Activated T-cell treated with anti-CD3 and anti-CD28 coated beads, Interleukin-2, amount 50 U/mL, for 48 hours (primary cell): ENCODE measurements at regions not wholly inside any gene's neighbourhood (a gene's known extent, or its start where the extent isn't known, plus 50 kb on each side); places are given as distances from the start of the nearest gene placed in this dataset.
"Not testable (repeated sequence)": the region's sequence is repeated elsewhere in the genome, so short reads cannot be mapped to it uniquely, and the experiment has no call there.

Source experiments
- DNase-seq, 2 experiments: peaks; one replicate each; pipeline ENCODE4 v3.0.0-alpha.2; 2020

- not testable (repeated sequence) for DNase-seq
These were observed 140.9 kb upstream of the GOLGA6L4 start for GRCh38 chr15:84094720-84095119.

- not testable (repeated sequence) for DNase-seq
These were observed 138.5 kb upstream of the GOLGA6L4 start for GRCh38 chr15:84097053-84097452.

GRCh38 chr15:84098604-84099003 lies 137.0 kb upstream of the GOLGA6L4 start:
- no peak for DNase-seq

- no peak for DNase-seq
These were observed 136.4 kb upstream of the GOLGA6L4 start for GRCh38 chr15:84099181-84099580.

- DNase-seq = no peak
These were observed 132.2 kb upstream of the GOLGA6L4 start for GRCh38 chr15:84103345-84103744.

GRCh38 chr15:84104853-84105252 lies 130.7 kb upstream of the GOLGA6L4 start:
- DNase-seq = no peak

- no peak for DNase-seq
These were observed 126.8 kb upstream of the GOLGA6L4 start for GRCh38 chr15:84108728-84109127.

- no peak for DNase-seq
These were observed 124.0 kb upstream of the GOLGA6L4 start for GRCh38 chr15:84111575-84111974.

- DNase-seq = no peak
These were observed 123.5 kb upstream of the GOLGA6L4 start for GRCh38 chr15:84112025-84112424.

- no peak for DNase-seq
These were observed 121.7 kb upstream of the GOLGA6L4 start for GRCh38 chr15:84113919-84114318.

GRCh38 chr15:84114680-84115079 lies 120.9 kb upstream of the GOLGA6L4 start:
- DNase-seq = not testable (repeated sequence)

GRCh38 chr15:84119351-84119750 lies 116.2 kb upstream of the GOLGA6L4 start:
- DNase-seq = not testable (repeated sequence)

GRCh38 chr15:84120903-84121302 lies 114.7 kb upstream of the GOLGA6L4 start:
- not testable (repeated sequence) for DNase-seq

- not testable (repeated sequence) for DNase-seq
These were observed 106.9 kb upstream of the GOLGA6L4 start for GRCh38 chr15:84128706-84129105.

GRCh38 chr15:84130098-84130831 lies 105.3 kb upstream of the GOLGA6L4 start:
- not testable (repeated sequence) for DNase-seq

GRCh38 chr15:84135931-84136456 lies 99.6 kb upstream of the GOLGA6L4 start:
- DNase-seq = not testable (repeated sequence)

- DNase-seq = peak; percentile 81 to 83
These were observed 92.7 kb upstream of the GOLGA6L4 start for GRCh38 chr15:84142888-84143337.

GRCh38 chr15:84143753-84144314 lies 91.7 kb upstream of the GOLGA6L4 start:
- DNase-seq = no peak

GRCh38 chr15:84144946-84145345 lies 90.6 kb upstream of the GOLGA6L4 start:
- not testable (repeated sequence) for DNase-seq

- not testable (repeated sequence) for DNase-seq
These were observed 89.3 kb upstream of the GOLGA6L4 start for GRCh38 chr15:84146299-84146698.

GRCh38 chr15:84147307-84147706 lies 88.3 kb upstream of the GOLGA6L4 start:
- not testable (repeated sequence) for DNase-seq

- DNase-seq = no peak
These were observed 84.2 kb upstream of the GOLGA6L4 start for GRCh38 chr15:84151205-84151931.

GRCh38 chr15:84152381-84152979 lies 83.1 kb upstream of the GOLGA6L4 start:
- not testable (repeated sequence) for DNase-seq
